K562 (cell line): ENCODE measurements at regions not wholly inside any gene's neighbourhood (a gene's known extent, or its start where the extent isn't known, plus 50 kb on each side); places are given as distances from the start of the nearest gene placed in this dataset.
"Not testable (repeated sequence)": the region's sequence is repeated elsewhere in the genome, so short reads cannot be mapped to it uniquely, and the experiment has no call there.

Source experiments
- ATAC-seq: fragments of 200-7000 bp; cut with Tn5 transposase; 3 replicates; pipeline ENCODE4 v1.9.1; 2020; ENCODE audit warnings: moderate library complexity
- BruUV-seq: library from RNA; stranded (reverse); fragments of 400-500 nt; replicated peaks from 2 replicates; lab custom pipeline; 2021; lab: Mats Ljungman, UMichigan
- CTCF ChIA-PET: fragments of 300-600 bp; formaldehyde crosslinking; extraction: SDS; loops from one replicate; lab custom pipeline; 2021; ENCODE audit warnings: low intra/inter-chr PET ratio; lab: Yijun Ruan, JAX
- POLR2A ChIA-PET: fragments of 300-600, 350-650 bp; sonication (Branson Sonifier 250); formaldehyde crosslinking; extraction: SDS; loops from one replicate; lab custom pipeline; 2021; ENCODE audit warnings: antibody characterized with exemption, inconsistent platforms; lab: Yijun Ruan, JAX
- DNase-seq, 4 experiments: peaks; one replicate each; pipeline versions ENCODE4 v3.0.0 to v3.0.0-alpha.2; 2011 to 2018; ENCODE audit warnings: low spot score in 3 of 4, mixed read lengths in 3 of 4; ENCODE audit errors: extremely low read depth in 1 of 4
- FAIRE-seq: peaks from 2 replicates; lab custom pipeline; 2011; peaks lifted over from hg19 to GRCh38; lab: Jason Lieb, UNC
- H2AFZ ChIP-seq: 2 replicates; pipeline ENCODE4 v1.6.0; 2011; ENCODE audit warnings: low read depth, low read length, control low read depth, inconsistent platforms
- H3K27ac ChIP-seq: fragments of 200-600 bp; 3 replicates; pipeline ENCODE4 v1.8.0; 2011; ENCODE audit warnings: low read depth, mild to moderate bottlenecking, control low read depth, inconsistent platforms, low read length, moderate library complexity, mixed read lengths; ENCODE audit errors: extremely low read depth
- H3K27me3 ChIP-seq, 2 experiments: fragments of 300-600 bp in 1 of 2; 2 replicates in 1 of 2; 3 replicates in 1 of 2; pipeline versions ENCODE4 v1.6.0 to v1.8.0; 2011; ENCODE audit warnings: inconsistent platforms in 2 of 2, low read length in 2 of 2, mild to moderate bottlenecking in 1 of 2, mixed read lengths in 1 of 2, moderate library complexity in 1 of 2; ENCODE audit not compliant: control insufficient read depth in 2 of 2, insufficient read depth in 2 of 2
- H3K36me3 ChIP-seq: fragments of 300-600 bp; 3 replicates; pipeline ENCODE4 v1.8.0; 2011; ENCODE audit warnings: mild to moderate bottlenecking, low read length, inconsistent platforms; ENCODE audit not compliant: control insufficient read depth, insufficient read depth
- H3K4me1 ChIP-seq, 2 experiments: fragments of 200-600 bp in 1 of 2; replicated peaks in 1 of 2; 2 replicates in 1 of 2; 3 replicates in 1 of 2; pipeline versions ENCODE4 v1.5.1 to v1.8.0; 2011; ENCODE audit warnings: inconsistent platforms in 2 of 2, low read length in 2 of 2, mild to moderate bottlenecking in 1 of 2, mixed read lengths in 1 of 2, moderate library complexity in 1 of 2; ENCODE audit not compliant: control insufficient read depth in 2 of 2, insufficient read depth in 2 of 2
- H3K4me2 ChIP-seq: 2 replicates; pipeline ENCODE4 v1.6.1; 2011; ENCODE audit warnings: low read length, control low read depth, inconsistent platforms, mixed read lengths; ENCODE audit not compliant: insufficient read depth
- H3K4me3 ChIP-seq: fragments of 200-600 bp; sonication (generic), shearing (Covaris generic); 2 replicates; pipeline ENCODE4 v1.5.1; 2016; ENCODE audit warnings: control low read depth, inconsistent platforms
- H3K79me2 ChIP-seq: fragments of 200-600 bp; 3 replicates; pipeline ENCODE4 v1.8.0; 2011; ENCODE audit warnings: low read length, inconsistent platforms; ENCODE audit not compliant: control insufficient read depth, insufficient read depth
- H3K9ac ChIP-seq, 2 experiments: 2 replicates each; pipeline versions ENCODE4 v1.6.0 to v1.6.1; 2011; ENCODE audit warnings: low read depth in 2 of 2, low read length in 2 of 2, control low read depth in 1 of 2, inconsistent platforms in 1 of 2, mild to moderate bottlenecking in 1 of 2, mixed read lengths in 1 of 2; ENCODE audit not compliant: insufficient read depth in 1 of 2
- H3K9me1 ChIP-seq: one replicate; pipeline ENCODE4 v1.6.0; 2011; ENCODE audit warnings: inconsistent platforms, mild to moderate bottlenecking, low read length, moderate library complexity; ENCODE audit not compliant: control insufficient read depth, insufficient read depth
- H3K9me3 ChIP-seq: replicated peaks from 2 replicates; pipeline ENCODE4 v1.5.1; 2011; ENCODE audit warnings: low read depth, low read length, inconsistent platforms; ENCODE audit not compliant: control insufficient read depth, insufficient read depth
- H4K20me1 ChIP-seq: replicated peaks from 2 replicates; pipeline ENCODE4 v1.6.1; 2011; ENCODE audit warnings: low read length, inconsistent platforms, mixed read lengths; ENCODE audit not compliant: control insufficient read depth, insufficient read depth
- JUND ChIP-seq, 2 experiments: IDR thresholded peaks; 2 replicates in 1 of 2; 3 replicates in 1 of 2; pipeline ENCODE4 v1.6.1; 2011; ENCODE audit warnings: borderline replicate concordance in 2 of 2, low read depth in 2 of 2, low read length in 2 of 2, improper control_type of control experiment in 1 of 2, missing biosample characterization in 1 of 2, missing genetic modification characterization in 1 of 2, missing genetic modification reagents in 1 of 2
- WGBS: fragments of 100-300 bp; shearing (Covaris generic); methylation state at CpG from one replicate; pipeline ENCODE4 v1.1.6; 2016; ENCODE audit warnings: low coverage, mixed read lengths; ENCODE audit not compliant: insufficient coverage; ENCODE audit errors: missing lambda C conversion rate; 5-methylcytosine and 5-hydroxymethylcytosine counted together
- in situ Hi-C: fragments of 300-500 bp; cut with MboI; formaldehyde crosslinking; loops from 4 replicates; pipeline ENCODE4 v1.15.0; 2018; ENCODE audit warnings: inconsistent platforms, mixed read lengths
- intact Hi-C: fragments of 100-400 bp; cut with micrococcal nuclease; formaldehyde crosslinking; loops from 2 replicates; pipeline ENCODE4 v1.14.2; 2022

GRCh38 chr3:71938081-71938480 is 153.1 kb upstream of the PROK2 start:
- H4K20me1 ChIP-seq, BruUV-seq, H3K27ac ChIP-seq, FAIRE-seq, H3K79me2 ChIP-seq, H3K4me3 ChIP-seq, in situ Hi-C loops, ATAC-seq, H3K4me2 ChIP-seq, H3K4me1 ChIP-seq, H3K36me3 ChIP-seq, DNase-seq, intact Hi-C loops, H3K9ac ChIP-seq, H3K9me3 ChIP-seq, CTCF ChIA-PET, H2AFZ ChIP-seq, H3K9me1 ChIP-seq: not testable (repeated sequence)
- peaks cover 10 to 51% of the 10 kb centered on the region in 2 experiments; a peak in 4 of 5 replicates for H3K27me3 ChIP-seq
- 5% methylated on average over 2 of the region's 3 CpGs for WGBS
- POLR2A ChIA-PET = interaction anchor here (0.6 kb wide), 1 partner anchor 253 kb away, joined by 4 read pairs; no protein-coding TSS in a partner anchor

- in situ Hi-C loops = no loop called here
- DNase-seq (no peak), FAIRE-seq (no peak), ATAC-seq (no peak)
- H2AFZ ChIP-seq = no peak overlapping the region
- CTCF ChIA-PET = no interaction called here
- no peaks in the 10 kb centered on the region for H3K9me1 ChIP-seq
- no peaks in the 10 kb centered on the region for H3K79me2 ChIP-seq
- no peaks in the 10 kb centered on the region for H3K4me1 ChIP-seq
- no peak for TF ChIP-seq JUND (IDR thresholded peaks at IDR 0.05; ENCODE audit: borderline replicate concordance, low read depth, low read length)
- TF ChIP-seq JUND (tag; IDR thresholded peaks at IDR 0.05; ENCODE audit: borderline replicate concordance, low read depth, low read length) = no peak
- TF ChIP-seq, all 486 proteins: peak for 0
- Histone ChIP-seq H3K9ac (no peak overlapping the region), H3K4me3 (no peak overlapping the region), H4K20me1 (no peaks in the 10 kb centered on the region), H3K36me3 (no peaks in the 10 kb centered on the region), H3K9me3 (no peaks in the 10 kb centered on the region; the same call in 1 of the 2 replicates), H3K4me2 (no peak overlapping the region), H3K27ac (no peak overlapping the region), H3K27me3 (peaks cover 10 to 43% of the 10 kb centered on the region in 2 experiments; a peak in 4 of 5 replicates)
- POLR2A ChIA-PET = no interaction called here
- no TSS peak for BruUV-seq
- intact Hi-C loops = no loop called here
- WGBS = 24% methylated on average over 8 of the region's 8 CpGs
Observed at GRCh38 chr3:71936681-71937080, 151.7 kb upstream of the PROK2 start.
